Globus pallidus (tissue), 1 donor: ENCODE measurements at regions not wholly inside any gene's neighbourhood (a gene's known extent, or its start where the extent isn't known, plus 50 kb on each side); places are given as distances from the start of the nearest gene placed in this dataset.
"Not testable (repeated sequence)": the region's sequence is repeated elsewhere in the genome, so short reads cannot be mapped to it uniquely, and the experiment has no call there.

ENCODE experiments used
- DNase-seq: peaks from one replicate; pipeline ENCODE4 v3.0.0-alpha.2; 2015; ENCODE audit warnings: low spot score

DNA sequence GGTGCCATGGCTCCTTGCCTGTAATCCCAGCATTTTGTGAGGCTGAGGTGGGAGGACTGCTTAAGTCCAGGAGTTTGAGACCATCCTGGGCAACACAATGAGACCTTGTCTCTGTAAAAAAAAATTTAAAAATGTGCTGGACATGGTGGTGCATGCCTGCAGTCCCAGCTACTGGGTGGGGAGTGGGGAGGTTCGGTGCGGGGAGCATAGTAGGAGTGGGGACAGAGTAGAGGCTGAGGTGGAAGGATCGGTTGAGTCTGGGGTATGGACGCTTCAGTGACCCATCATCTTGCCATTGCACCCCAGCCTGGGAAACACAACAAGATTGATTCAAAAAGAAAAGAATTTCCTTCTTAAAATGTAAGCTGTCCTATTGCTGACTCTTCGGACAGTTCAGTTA is 1490.0 kb upstream of the GBE1 start:
- no peak for DNase-seq

DNA sequence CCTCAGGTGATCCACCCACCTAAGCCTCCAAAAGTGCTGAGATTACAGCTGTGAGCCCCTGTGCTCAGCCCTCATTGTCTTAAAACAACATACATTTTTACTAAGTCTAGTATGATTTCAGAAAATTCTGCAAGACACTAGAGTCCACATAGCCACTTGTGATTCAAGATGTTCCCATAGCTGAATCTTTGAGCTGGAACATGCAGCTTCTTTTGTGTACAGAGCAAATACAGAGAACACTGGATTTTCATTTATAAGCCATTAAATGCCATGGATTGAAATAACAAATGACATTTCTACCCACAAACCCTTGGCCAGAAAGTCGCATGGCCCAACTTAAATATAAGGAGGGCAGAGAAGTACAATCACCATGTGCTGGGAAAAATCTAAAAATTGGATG is 1489.2 kb upstream of the GBE1 start:
- no peak for DNase-seq

DNA sequence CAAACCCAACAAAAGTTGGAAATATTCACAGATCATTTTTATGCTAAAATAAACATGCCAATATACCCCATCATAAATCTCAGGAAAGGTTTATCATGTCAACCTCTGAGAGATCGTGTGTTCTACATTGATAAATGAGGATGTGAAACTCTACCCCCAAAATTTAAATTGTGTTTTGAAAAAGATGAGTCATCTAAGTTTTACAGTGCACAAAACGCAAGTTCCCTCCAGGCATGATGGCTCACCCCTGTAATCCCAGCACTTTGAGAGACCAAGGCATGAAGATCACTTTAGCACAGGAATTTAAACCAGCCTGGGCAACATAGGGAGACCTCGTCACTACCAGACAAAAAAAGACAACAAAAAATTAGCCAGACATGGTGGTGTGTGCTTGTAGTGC is 1487.0 kb upstream of the GBE1 start:
- DNase-seq = no peak

DNA sequence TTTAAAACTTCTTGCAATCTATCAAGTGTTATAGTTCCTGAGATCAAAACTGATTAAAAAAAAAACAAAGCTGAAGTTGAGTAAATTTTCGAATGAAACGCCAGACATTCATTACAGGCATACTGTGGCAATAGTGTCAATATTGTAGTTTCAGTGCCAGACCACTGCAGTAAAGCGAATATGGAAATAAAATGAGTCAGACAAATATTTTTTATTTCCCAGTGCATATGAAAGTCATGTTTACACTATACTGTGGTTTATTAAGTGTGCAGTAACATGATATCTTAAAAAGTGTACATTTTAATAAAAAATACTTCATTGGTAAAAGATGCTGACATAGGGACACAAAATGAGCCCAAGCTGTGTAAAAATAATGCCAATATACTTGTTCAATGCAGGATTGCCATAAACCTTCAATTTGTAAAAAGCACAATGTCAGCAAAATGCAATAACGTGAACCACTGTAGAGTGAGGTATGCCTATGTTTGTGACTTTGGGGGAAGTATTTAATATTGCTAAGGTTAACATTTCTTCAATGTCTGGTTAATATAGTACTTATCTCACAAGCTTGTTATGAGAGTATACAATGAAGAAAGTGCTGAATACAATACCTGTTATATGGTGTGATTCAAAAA is 1473.9 kb upstream of the GBE1 start:
- DNase-seq = no peak

DNA sequence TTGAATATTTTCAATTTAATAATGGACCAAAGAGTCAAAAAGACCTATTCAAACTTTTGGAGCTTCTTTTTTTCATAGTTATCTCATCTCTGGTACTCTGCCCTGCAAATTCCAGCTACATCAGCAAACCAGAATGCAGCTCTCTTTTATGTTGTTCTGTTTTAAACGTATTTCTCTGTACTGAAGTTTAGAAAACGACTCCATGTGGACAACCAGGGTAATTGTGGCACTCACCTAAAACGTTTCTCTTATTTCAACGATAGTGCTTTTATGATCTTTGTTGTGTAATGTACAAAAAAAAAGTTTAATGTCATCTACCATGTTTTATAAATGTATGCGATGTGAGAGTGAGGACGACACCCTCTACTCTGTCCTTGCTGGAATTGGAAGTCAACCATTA is 1472.3 kb upstream of the GBE1 start:
- DNase-seq = no peak

DNA sequence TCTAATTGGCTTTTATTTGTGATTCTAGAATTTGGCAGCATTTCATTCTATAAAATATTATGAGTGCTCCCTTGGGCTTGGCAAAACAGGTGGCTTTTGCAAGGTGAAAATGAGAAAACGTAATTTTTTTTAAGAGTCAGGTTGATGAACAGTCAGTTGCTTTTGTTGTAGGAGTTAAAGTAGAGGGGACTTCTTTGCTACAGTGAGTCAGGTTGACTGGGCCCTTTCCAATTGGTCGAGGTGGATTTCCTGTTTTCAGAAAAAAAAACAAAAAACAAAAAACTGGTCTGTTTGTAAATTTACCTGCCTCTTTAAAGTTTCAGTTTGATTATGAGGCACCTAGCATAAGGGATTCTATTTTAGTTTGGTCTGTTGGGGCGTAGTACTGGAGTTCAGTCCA is 1469.4 kb upstream of the GBE1 start:
- DNase-seq = no peak

DNA sequence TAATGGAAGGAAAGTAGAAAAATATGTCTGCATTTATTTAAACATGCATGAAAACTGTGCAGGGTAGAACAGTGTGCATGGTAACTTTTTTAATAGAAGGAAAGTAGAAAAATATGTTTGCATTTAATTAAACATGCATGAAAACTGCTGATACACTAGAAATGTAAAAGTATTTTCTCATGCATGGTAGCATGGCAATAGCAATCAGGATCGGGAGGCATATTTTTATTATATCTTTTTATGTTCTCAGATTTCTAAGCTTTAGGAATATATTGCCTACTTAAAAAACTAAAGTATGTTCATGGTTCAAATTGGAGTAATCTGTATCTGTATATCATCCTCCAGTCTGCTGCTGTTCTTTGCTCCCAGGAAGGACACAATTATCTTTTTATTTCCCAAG is 1468.9 kb upstream of the GBE1 start:
- DNase-seq = no peak

DNA sequence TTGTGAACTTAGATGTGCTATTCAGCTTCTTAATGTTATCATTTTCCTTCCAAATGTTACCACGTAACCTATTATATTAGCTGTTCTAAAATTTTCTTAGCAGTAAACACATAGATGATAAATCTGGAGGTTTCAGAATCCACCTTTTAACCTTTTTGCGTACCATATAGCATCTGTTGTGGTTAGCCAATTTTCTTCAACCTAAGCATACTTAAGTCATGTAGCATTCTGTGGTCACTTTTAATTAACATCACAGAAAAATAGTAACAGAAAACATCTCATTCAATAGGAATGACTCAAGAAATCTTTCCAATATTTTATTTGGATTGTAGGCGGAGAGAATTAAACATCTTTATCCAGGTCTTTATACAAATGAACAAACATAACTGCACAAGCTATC is 1465.3 kb upstream of the GBE1 start:
- DNase-seq = no peak

DNA sequence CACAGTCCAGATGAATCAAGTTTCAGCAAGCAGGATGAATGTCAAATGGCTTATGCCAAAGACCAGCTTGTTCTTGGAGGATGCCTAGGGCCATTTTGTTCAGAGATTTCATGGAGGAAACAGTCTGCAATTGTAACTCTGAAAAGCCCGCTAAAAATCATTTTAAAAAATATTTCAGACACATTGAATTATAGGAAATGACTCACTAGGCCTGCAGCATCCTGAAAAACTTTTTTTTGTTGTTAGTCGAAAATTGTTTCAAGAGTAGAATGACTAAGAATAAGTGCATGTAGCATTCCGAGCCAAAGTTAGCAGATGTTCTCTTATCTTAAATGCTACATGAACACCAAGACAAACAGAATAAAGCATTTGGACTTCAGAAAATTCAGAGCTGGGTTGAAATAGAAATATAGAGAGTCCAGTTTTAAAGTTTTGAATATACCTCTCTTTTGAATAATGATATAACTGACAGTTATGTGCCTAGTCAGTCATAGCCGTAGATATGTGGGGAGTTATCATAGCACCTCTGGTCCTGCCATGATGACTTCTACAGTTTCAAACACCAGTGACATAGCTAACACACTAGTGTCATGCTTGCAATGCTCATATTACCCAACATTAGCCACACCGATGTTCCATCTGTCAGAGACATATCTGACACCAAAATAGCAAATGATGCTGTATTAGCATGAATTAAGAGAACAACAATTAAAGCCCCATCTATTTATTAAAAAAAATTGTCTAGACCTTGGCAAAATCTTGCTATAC is 1462.8 kb upstream of the GBE1 start:
- DNase-seq = no peak

DNA sequence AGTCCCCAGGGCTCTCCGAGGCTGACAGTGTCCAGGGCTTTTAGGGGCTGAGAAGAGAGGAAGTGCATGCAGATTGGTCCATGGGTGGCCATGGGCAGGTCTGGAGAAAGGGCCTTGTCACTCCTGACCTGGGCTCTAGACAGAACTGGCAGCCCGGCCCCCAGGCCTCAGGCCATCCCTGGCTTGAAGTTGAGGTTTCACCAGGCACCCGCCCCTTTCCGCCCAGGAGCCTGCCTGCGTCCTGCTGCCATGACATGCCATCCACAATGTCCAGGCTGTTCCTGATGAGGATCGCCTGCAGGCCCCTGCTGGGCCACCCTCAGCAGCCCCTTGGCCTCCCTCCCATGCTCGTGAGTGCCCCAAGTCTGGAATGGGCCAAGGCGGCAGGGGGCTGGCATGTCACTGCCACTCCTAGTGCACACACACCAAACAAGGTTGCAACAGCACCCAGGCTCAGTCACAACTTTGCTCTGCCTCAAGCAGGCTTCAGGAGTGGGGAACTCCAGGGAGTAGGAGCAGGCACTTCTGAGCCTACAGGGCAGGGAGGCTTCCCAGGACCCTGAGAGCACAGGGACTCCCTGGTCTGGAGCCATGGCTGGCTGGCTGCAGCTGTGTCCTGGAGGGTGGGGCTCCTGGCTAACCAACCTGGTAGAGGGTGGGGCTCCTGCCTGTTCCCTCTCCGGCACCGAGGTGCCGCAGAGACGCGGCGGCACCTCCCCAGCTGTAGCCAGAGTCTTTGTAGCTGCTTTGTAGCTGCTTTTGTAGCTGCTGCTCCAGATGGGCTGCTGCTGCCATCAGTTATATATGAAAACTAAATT is 1457.1 kb upstream of the GBE1 start:
- no peak for DNase-seq

DNA sequence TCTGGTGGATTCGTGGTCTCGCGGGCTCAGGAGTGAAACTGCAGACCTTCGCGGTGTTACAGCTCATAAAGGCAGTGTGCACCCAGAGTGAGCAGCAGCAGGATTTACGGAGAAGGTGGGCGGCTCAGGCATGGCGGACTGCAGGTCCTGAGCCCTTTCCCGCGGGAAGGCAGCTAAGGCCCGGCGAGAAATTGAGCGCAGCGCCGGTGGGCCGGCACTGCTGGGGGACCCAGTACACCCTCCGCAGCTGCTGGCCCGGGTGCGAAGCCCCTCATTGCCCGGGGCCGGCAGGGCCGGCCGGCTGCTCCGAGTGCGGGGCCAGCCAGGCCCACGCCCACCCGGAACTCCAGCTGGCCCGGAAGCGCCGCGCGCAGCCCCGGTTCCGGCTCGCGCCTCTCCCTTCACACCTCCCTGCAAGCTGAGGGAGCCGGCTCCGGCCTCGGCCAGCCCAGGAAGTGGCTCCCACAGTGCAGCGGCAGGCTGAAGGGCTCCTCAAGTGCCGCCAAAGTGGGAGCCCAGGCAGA is 1456.2 kb upstream of the GBE1 start:
- not testable (repeated sequence) for DNase-seq

DNA sequence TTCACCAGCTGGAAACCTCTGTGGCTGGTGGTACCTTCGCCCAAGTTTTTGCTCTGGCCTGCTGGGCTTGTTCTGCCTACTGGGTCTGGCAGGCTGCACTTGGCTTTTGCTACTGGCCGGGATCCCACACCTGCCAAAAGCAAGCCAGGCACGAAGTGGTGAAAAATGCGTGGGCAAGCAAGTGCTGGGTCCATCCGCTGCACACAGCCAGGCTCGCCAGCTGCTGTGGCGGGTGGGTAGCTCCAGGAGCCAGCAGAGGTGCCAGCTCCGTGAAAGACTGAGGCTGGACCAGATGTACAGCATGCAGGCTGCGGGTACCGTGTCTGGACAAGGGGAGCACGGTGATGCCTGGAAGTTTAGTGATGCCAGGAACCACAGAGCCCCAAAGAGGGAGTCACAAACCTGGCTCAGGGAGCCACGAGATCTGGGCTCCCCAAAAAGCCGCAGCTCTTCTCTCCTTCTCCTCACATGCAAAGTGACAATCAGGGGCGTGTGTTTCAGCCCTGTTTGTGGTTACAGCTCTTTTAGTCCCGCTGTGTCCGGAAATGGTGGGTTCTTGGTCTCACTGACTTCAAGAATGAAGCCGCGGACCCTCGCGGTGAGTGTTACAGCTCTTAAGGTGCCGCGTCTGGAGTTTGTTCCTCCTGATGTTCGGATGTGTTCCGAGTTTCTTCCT is 1455.6 kb upstream of the GBE1 start:
- DNase-seq = no peak

DNA sequence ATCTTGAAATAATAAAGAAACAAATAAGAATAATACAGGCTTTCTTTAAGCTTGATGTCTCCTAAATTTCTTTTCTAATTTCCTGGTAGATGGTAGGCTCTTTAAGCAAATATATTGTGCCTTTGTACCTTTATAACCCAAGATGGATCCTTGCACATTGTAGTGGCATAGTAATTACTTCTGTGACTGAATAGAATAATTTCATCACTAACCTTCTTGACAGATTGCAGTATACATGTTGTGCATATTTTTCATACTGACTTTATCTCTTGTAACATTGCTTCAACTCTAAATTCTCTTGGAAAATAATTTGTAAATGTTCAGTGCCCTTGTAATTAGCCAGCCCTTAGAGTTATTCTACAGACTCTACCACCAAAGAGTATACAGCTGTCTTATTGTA is 1433.8 kb upstream of the GBE1 start:
- no peak for DNase-seq

DNA sequence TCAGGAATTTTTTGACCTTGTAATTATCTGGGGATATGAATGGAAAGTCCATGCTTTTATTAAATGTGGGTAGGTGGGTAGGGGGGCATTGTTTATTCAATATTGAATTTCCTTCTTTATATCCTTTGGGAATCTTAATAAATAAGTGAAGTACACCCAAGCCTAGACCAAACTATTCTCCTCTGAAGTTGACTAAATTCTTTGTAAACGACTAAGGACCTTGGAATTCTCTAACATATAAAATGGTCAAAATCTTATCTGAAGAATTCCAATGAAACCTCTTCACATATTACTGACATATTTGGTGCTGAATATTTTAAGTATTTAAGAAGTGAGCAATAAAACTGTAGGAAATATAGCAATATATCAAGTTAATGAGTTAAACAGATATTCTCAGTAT is 1432.1 kb upstream of the GBE1 start:
- no peak for DNase-seq

DNA sequence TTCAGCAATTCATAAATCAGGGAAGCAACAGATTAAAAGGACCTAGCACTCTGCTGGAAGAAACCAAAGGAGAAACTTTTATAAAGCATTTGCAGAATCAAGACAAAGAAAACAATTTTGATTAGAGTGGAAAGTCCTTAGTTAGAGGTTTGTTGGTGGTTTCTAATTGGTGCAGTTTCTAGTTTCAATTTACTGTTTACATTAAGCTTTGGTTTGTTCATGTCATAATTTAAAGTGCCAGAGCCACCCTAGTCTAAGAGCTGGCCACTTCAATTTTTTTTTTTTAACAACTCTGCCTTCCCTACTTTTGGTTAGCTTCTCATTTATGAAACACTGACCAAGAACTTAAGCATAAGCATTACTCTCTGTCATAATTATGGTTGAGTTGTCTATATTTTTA is 1428.2 kb upstream of the GBE1 start:
- DNase-seq = no peak

DNA sequence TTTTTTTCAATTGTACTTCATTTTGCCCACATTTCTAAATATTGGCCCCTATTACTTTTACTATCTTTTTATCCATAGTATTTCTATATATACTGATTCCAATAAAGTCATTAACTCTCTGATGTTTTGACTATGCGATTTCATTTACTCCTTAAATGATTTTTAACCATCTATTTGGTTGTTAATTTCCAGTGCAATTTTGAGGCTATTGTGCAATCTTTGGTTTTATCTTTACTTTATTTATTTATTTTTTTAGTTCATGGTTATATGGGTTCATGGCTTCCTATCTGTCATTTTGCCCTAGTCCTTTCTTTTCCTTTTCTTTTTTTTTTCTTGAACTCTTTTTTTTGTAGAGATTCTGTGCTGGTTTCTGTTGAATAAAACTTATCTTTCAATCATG is 1408.0 kb upstream of the GBE1 start:
- no peak for DNase-seq

DNA sequence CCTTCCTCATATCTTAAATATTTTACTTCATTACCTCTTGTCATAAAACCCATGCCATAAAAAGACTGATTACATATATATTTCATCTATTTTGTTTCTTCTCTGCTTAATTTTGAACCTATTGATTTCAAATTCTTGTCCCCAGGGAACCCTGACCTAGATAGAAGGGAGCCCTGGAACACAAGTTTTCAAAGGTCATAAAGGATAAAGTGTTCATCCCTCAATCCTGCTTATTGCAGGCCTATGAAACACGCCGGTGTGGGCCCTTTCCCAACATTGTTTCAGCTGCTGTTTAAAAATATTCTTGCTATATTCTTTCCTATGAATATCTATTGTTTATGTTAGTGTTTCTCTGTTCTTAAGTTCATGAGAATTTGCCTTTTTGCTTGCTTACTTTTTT is 1389.5 kb upstream of the GBE1 start:
- no peak for DNase-seq

DNA sequence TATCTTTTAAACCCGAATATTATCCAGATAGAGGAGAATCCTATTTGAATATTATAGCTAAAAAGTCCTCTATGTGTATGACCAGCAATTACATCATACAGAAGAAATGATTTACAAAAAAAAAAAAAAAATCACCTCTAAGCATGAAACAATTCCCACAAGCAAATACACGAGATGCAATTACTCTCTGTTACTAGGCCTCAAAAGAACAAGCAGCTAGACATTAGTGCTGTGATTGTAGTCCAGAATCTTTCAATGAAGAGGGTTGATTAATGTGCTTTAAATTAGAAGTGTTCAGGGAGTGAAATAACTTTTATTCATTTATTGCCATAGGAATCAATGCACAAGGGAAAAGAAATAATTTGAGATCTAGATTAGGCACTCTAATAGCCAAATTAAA is 1379.5 kb upstream of the GBE1 start:
- no peak for DNase-seq

DNA sequence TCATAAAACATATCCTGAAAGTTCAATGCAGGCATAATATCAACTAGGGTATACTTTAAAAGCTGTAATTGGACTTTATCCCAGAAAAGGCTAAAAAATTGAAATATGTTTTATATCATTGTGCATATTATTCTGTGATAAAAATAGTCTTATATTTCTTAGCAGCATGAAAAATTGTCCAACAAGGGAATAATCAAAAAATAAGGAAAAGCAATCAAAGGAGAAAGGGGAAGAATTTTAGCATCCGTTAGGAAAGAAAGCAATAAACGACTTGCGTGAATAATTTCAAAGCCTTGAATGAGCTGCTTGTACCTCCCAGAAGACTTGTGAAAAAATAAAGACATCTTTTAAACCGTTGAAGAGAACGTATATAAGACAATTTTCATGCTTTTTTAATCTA is 1369.8 kb upstream of the GBE1 start:
- DNase-seq = no peak

DNA sequence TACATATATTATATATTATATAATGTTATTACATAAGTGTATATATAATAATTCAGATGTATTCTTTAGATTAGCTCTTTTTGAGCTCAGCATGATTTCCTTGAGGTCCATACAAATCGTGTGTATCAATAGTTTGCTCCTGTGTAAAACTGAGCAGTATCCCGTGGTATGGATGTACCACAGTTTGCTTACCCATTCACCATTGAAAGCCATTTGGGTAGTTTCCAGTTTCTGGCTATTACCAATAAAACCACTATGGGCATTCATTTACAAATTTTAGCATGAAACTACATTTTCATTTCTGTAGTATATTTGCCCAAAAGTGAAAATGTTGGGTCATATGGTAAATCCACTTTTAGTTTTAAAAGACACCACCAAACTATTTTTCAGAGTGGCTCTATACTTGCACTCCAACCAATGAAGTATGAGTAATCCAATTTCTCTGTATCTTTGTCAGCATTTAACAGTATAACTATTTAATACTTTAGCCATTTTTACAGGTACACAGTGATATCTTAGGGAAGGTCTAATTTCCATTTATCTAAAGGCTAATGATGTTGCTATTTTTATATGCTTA is 1361.4 kb upstream of the GBE1 start:
- DNase-seq = no peak

DNA sequence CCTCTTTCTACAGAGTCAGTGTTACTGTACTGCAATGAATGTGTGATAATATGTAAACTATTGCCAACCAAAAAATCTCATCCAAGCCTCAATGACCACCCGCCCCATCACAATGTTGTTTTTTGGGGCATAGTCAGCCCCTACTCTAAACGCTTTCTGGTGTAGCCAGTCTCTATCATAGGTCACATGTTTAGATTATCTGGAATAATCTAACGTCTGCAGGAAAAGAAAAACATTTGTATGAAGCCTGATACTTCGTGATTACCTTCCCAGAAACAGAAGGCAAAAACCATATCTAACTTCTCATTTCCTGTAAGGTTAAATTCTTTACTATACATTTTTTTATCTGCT is 1331.8 kb upstream of the GBE1 start:
- no peak for DNase-seq
